IMR-90 (cell line): ENCODE measurements at regions not wholly inside any gene's neighbourhood (a gene's known extent, or its start where the extent isn't known, plus 50 kb on each side); places are given as distances from the start of the nearest gene placed in this dataset.
A peak's percentile ranks its signal among the peaks of the same experiment; 100 is the strongest.

Source experiments
- ATAC-seq: fragments of 200-7000 bp; cut with Tn5 transposase; 2 replicates; pipeline ENCODE4 v1.9.1; 2020; ENCODE audit warnings: low read depth, mild to moderate bottlenecking, moderate library complexity
- BruUV-seq: library from RNA; stranded (reverse); fragments of 400-500 nt; replicated peaks from 2 replicates; lab custom pipeline; 2021; lab: Mats Ljungman, UMichigan
- CTCF ChIA-PET: fragments of 300-600 bp; formaldehyde crosslinking; extraction: SDS; loops from one replicate; lab custom pipeline; 2021; ENCODE audit warnings: antibody characterized with exemption; lab: Yijun Ruan, JAX
- POLR2A ChIA-PET: fragments of 300-600 bp; sonication (Branson Sonifier 250); formaldehyde crosslinking; loops from one replicate; lab custom pipeline; 2022; ENCODE audit warnings: antibody characterized with exemption; ENCODE audit not compliant: unreplicated experiment; lab: Charles Lee
- DNase-seq: peaks from one replicate; pipeline ENCODE4 v3.0.0; 2013
- H2AFZ ChIP-seq: replicated peaks from 2 replicates; pipeline ENCODE3; 2013; ENCODE audit warnings: low read length, mild to moderate bottlenecking; ENCODE audit not compliant: poor library complexity
- H2AK5ac ChIP-seq: 2 replicates; pipeline ENCODE4 v1.6.1; 2013; ENCODE audit warnings: low read depth, low read length, inconsistent platforms
- H2AK9ac ChIP-seq: replicated peaks from 2 replicates; pipeline ENCODE3; 2013; ENCODE audit warnings: mild to moderate bottlenecking, low read depth, low read length, moderate library complexity; ENCODE audit not compliant: poor library complexity
- H2BK120ac ChIP-seq: 2 replicates; pipeline ENCODE4 v1.6.1; 2013; ENCODE audit warnings: low read depth, low read length, inconsistent platforms
- H2BK15ac ChIP-seq: 3 replicates; pipeline ENCODE4 v1.6.1; 2013; ENCODE audit warnings: low read depth, low read length, inconsistent platforms
- H2BK20ac ChIP-seq: 2 replicates; pipeline ENCODE4 v1.6.1; 2013; ENCODE audit warnings: low read depth, mild to moderate bottlenecking, inconsistent platforms, low read length, moderate library complexity
- H2BK5ac ChIP-seq: 2 replicates; pipeline ENCODE4 v1.6.1; 2013; ENCODE audit warnings: mild to moderate bottlenecking, low read depth, low read length, inconsistent platforms; ENCODE audit not compliant: poor library complexity, severe bottlenecking
- H3K14ac ChIP-seq: replicated peaks from 2 replicates; pipeline ENCODE4 v1.6.1; 2013; ENCODE audit warnings: low read depth, low read length, inconsistent platforms
- H3K18ac ChIP-seq: 2 replicates; pipeline ENCODE4 v1.6.1; 2013; ENCODE audit warnings: low read depth, low read length, control low read depth
- H3K23ac ChIP-seq: 2 replicates; pipeline ENCODE4 v1.6.1; 2013; ENCODE audit warnings: low read depth, low read length, inconsistent platforms
- H3K27ac ChIP-seq: 2 replicates; pipeline ENCODE4 v1.5.1; 2013; ENCODE audit warnings: mild to moderate bottlenecking, control low read depth, low read length; ENCODE audit not compliant: insufficient read depth
- H3K27me3 ChIP-seq: 2 replicates; pipeline ENCODE4 v1.6.1; 2013; ENCODE audit warnings: low read length; ENCODE audit not compliant: control insufficient read depth, insufficient read depth
- H3K36me3 ChIP-seq: 2 replicates; pipeline ENCODE4 v1.6.1; 2013; ENCODE audit warnings: low read length, mixed read lengths; ENCODE audit not compliant: control insufficient read depth, insufficient read depth
- H3K4ac ChIP-seq: 2 replicates; pipeline ENCODE4 v1.6.1; 2013; ENCODE audit warnings: low read depth, low read length, inconsistent platforms
- H3K4me1 ChIP-seq: 2 replicates; pipeline ENCODE4 v1.6.1; 2013; ENCODE audit warnings: low read length, mixed read lengths; ENCODE audit not compliant: control insufficient read depth, insufficient read depth
- H3K4me2 ChIP-seq: 2 replicates; pipeline ENCODE4 v1.6.1; 2013; ENCODE audit warnings: low read depth, mild to moderate bottlenecking, control low read depth, low read length, moderate library complexity
- H3K4me3 ChIP-seq: 2 replicates; pipeline ENCODE4 v1.5.1; 2013; ENCODE audit warnings: low read depth, mild to moderate bottlenecking, control low read depth, low read length, moderate library complexity; ENCODE audit not compliant: insufficient read depth
- H3K56ac ChIP-seq: 2 replicates; pipeline ENCODE4 v1.6.1; 2013; ENCODE audit warnings: low read length, inconsistent platforms; ENCODE audit not compliant: insufficient read depth; ENCODE audit errors: extremely low read depth
- H3K79me1 ChIP-seq, 2 experiments: 2 replicates each; pipeline ENCODE4 v1.6.1; 2013; ENCODE audit warnings: low read length in 2 of 2, inconsistent platforms in 1 of 2, low read depth in 1 of 2
- H3K9ac ChIP-seq: 2 replicates; pipeline ENCODE4 v1.6.1; 2013; ENCODE audit warnings: low read depth, low read length, control low read depth
- H3K9me1 ChIP-seq: 2 replicates; pipeline ENCODE4 v1.6.1; 2013; ENCODE audit warnings: low read length, inconsistent platforms; ENCODE audit not compliant: insufficient read depth
- H3K9me3 ChIP-seq: 2 replicates; pipeline ENCODE4 v1.6.1; 2013; ENCODE audit warnings: low read length; ENCODE audit not compliant: control insufficient read depth, insufficient read depth
- H4K20me1 ChIP-seq: 2 replicates; pipeline ENCODE4 v1.6.1; 2013; ENCODE audit warnings: low read length, inconsistent platforms; ENCODE audit not compliant: insufficient read depth
- H4K5ac ChIP-seq: 2 replicates; pipeline ENCODE4 v1.6.1; 2013; ENCODE audit warnings: mild to moderate bottlenecking, low read depth, low read length, control low read depth
- H4K8ac ChIP-seq, 2 experiments: 2 replicates each; pipeline ENCODE4 v1.6.1; 2013; ENCODE audit warnings: low read depth in 2 of 2, low read length in 2 of 2, control low read depth in 1 of 2, inconsistent platforms in 1 of 2
- H4K91ac ChIP-seq: 2 replicates; pipeline ENCODE4 v1.6.1; 2013; ENCODE audit warnings: low read depth, low read length, inconsistent platforms; ENCODE audit not compliant: insufficient read depth
- BHLHE40 ChIP-seq: fragments of 150-350 bp; IDR thresholded peaks from 2 replicates; pipeline ENCODE4 v1.6.1; 2016; ENCODE audit warnings: mild to moderate bottlenecking, low read depth, low read length
- CEBPB ChIP-seq: IDR thresholded peaks from 2 replicates; pipeline ENCODE4 v1.6.1; 2012; ENCODE audit warnings: low read depth, low read length, improper control_type of control experiment
- CTCF ChIP-seq: conservative IDR thresholded peaks from 2 replicates; pipeline ENCODE4 v1.5.1; 2012; ENCODE audit warnings: mild to moderate bottlenecking, low read depth, low read length, improper control_type of control experiment
- ELK1 ChIP-seq: fragments of 150-350 bp; IDR thresholded peaks from 2 replicates; pipeline ENCODE4 v1.6.1; 2016; ENCODE audit warnings: low read depth, mild to moderate bottlenecking, low read length, moderate library complexity, borderline replicate concordance
- MAFK ChIP-seq: IDR thresholded peaks from 2 replicates; pipeline ENCODE4 v1.6.1; 2012; ENCODE audit warnings: low read depth, low read length, improper control_type of control experiment
- MAZ ChIP-seq: IDR thresholded peaks from 2 replicates; pipeline ENCODE4 v1.6.1; 2012; ENCODE audit warnings: low read depth, mild to moderate bottlenecking, low read length, improper control_type of control experiment, moderate library complexity, borderline replicate concordance
- NFE2L2 ChIP-seq: fragments of 150-350 bp; IDR thresholded peaks from 2 replicates; pipeline ENCODE4 v1.6.1; 2016; ENCODE audit warnings: low read depth, mild to moderate bottlenecking, low read length
- RAD21 ChIP-seq: IDR thresholded peaks from 2 replicates; pipeline ENCODE4 v1.6.1; 2012; ENCODE audit warnings: low read length, improper control_type of control experiment
- RCOR1 ChIP-seq: IDR thresholded peaks from 2 replicates; pipeline ENCODE4 v1.6.1; 2012; ENCODE audit warnings: mild to moderate bottlenecking, low read length, improper control_type of control experiment; ENCODE audit not compliant: insufficient replicate concordance
- RFX5 ChIP-seq: IDR thresholded peaks from 2 replicates; pipeline ENCODE4 v1.8.0; 2012; ENCODE audit warnings: low read depth, mild to moderate bottlenecking, low read length, moderate library complexity
- USF2 ChIP-seq: fragments of 150-350 bp; IDR thresholded peaks from 2 replicates; pipeline ENCODE4 v1.6.1; 2017; ENCODE audit warnings: mild to moderate bottlenecking, antibody characterized with exemption, low read length, low read depth
- WGBS, 2 experiments: methylation state at CpG; one replicate each; pipeline versions ENCODE4 v1.1.5 to v1.1.7; 2013; ENCODE audit warnings: missing lambda C conversion rate in 2 of 2; ENCODE audit not compliant: insufficient read length in 1 of 2; ENCODE audit errors: extremely low coverage in 2 of 2; 5-methylcytosine and 5-hydroxymethylcytosine counted together
- dilution Hi-C: fragments of 300-500 bp; cut with HindIII; formaldehyde crosslinking; loops from one replicate; pipeline ENCODE4 v1.14.3; 2018; ENCODE audit warnings: low sequenced_read_pairs; ENCODE audit not compliant: unreplicated experiment
- in situ Hi-C: fragments of 300-500 bp; cut with MboI; formaldehyde crosslinking; loops from 3 replicates; pipeline ENCODE4 v1.14.3; 2019; ENCODE audit warnings: low sequenced_read_pairs, inconsistent platforms, mixed read lengths
- intact Hi-C: fragments of 100-400 bp; cut with micrococcal nuclease; formaldehyde crosslinking; loops from 2 replicates; pipeline ENCODE4 v1.10.0; 2022

DNA sequence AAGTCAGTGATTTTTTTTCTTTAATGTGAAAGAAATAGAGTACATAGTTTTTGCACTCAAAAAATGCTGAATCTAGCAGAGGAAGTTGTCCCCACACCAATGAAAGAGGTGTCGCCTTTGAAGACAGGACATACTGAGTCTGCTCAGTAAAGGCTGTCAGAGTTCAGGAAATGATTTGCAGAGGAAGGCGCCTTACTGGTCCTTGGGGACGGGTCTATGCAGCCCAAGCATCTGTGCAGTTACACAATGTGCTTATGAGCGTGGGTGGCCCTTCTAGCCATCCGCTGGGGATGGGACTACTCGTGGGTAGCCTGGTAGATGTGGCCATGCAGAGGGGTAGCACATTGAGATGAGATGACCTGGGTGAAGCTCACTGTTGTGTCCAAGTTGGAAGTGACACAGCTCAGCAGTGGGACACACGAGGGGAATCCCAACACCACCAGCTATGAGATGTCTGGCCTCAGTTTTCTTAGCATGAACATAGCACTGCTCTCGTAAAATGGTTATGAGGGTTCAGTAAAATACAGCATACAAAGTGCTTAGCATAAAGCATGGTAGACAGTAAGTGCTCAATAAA lies 116.5 kb upstream of the RBPJ start:
- Histone ChIP-seq H3K18ac (no peak overlapping the region), H2BK5ac (no peak overlapping the region), H3K4ac (no peak overlapping the region), H3K9me1 (no peaks in the 10 kb centered on the region; the same call in 1 of the 2 replicates), H2BK120ac (peak overlapping the region; percentile 17; the same call in 1 of the 2 replicates), H4K5ac (no peak overlapping the region; the same call in 1 of the 2 replicates), H2BK15ac (no peak overlapping the region), H2AK5ac (peak overlapping the region; percentile 77), H4K91ac (no peak overlapping the region), H3K9ac (no peak overlapping the region), H2AK9ac (no peak overlapping the region), H3K4me1 (peaks cover 6% of the 10 kb centered on the region; the same call in 1 of the 2 replicates), H3K27ac (no peak overlapping the region), H3K36me3 (no peaks in the 10 kb centered on the region), H2BK20ac (peak overlapping the region; percentile 13; the same call in 1 of the 2 replicates), H3K79me1 (no peaks in the 10 kb centered on the region), H3K14ac (no peak overlapping the region), H4K8ac (no peak overlapping the region), H3K4me3 (no peak overlapping the region), H3K56ac (no peak overlapping the region), H3K9me3 (no peaks in the 10 kb centered on the region), H4K20me1 (no peaks in the 10 kb centered on the region), H3K4me2 (no peak overlapping the region), H3K27me3 (peaks cover 2% of the 10 kb centered on the region), H2AFZ (no peak overlapping the region), H3K23ac (no peak overlapping the region)
- in situ Hi-C loops (no loop called here), dilution Hi-C loops (no loop called here), intact Hi-C loops (no loop called here)
- ATAC-seq (no peak), DNase-seq (no peak)
- ChIA-PET CTCF (no interaction called here), POLR2A (interaction anchor here (0.5 kb wide), 1 partner anchor 971 kb away, joined by 5 read pairs; no protein-coding TSS in a partner anchor)
- no peak for TF ChIP-seq USF2
- no peak for TF ChIP-seq MAFK
- TF ChIP-seq RCOR1 = no peak
- no peak for TF ChIP-seq CEBPB
- no peak for TF ChIP-seq NFE2L2
- TF ChIP-seq MAZ = no peak
- no peak for TF ChIP-seq RFX5
- no peak for TF ChIP-seq CTCF
- TF ChIP-seq BHLHE40 = no peak
- TF ChIP-seq ELK1 = no peak
- no peak for TF ChIP-seq RAD21
- BruUV-seq = no TSS peak
- 93% methylated on average over 3 of the region's 8 CpGs; no CpG with 5 or more reads in 1 of the 2 experiments for WGBS, 2 experiments
